H1 (cell line): ENCODE measurements at regions not wholly inside any gene's neighbourhood (a gene's known extent, or its start where the extent isn't known, plus 50 kb on each side); places are given as distances from the start of the nearest gene placed in this dataset.

Source experiments
- CHD2 ChIP-seq: IDR thresholded peaks from 2 replicates; pipeline ENCODE4 v1.6.1; 2012; ENCODE audit warnings: low read length, improper control_type of control experiment
- CTCF ChIP-seq, 3 experiments: IDR thresholded peaks; 1 replicate in 2 of 3; 2 replicates in 1 of 3; pipeline versions ENCODE4 v1.5.1 to v1.6.1; 2011; ENCODE audit warnings: low read length in 3 of 3, mild to moderate bottlenecking in 3 of 3, inconsistent platforms in 2 of 3, low read depth in 1 of 3, moderate library complexity in 1 of 3; ENCODE audit not compliant: insufficient read depth in 1 of 3; ENCODE audit errors: control extremely low read depth in 1 of 3
- POLR2A ChIP-seq, 2 experiments: IDR thresholded peaks; 1 replicate in 1 of 2; 2 replicates in 1 of 2; pipeline ENCODE4 v1.6.1; 2011; ENCODE audit warnings: low read depth in 2 of 2, low read length in 2 of 2, mild to moderate bottlenecking in 2 of 2; ENCODE audit errors: control extremely low read depth in 1 of 2
- TEAD4 ChIP-seq: IDR thresholded peaks from 2 replicates; pipeline ENCODE4 v1.6.1; 2012; ENCODE audit warnings: low read depth, low read length, inconsistent platforms, mixed read lengths
- USF2 ChIP-seq: IDR thresholded peaks from 2 replicates; pipeline ENCODE4 v1.6.1; 2011; ENCODE audit warnings: low read length, improper control_type of control experiment

GRCh38 chr5:34555699-34556508, 100.2 kb upstream of the RAI14 start:
- TF ChIP-seq CTCF (IDR thresholded peaks at IDR 0.05; ENCODE audit: control extremely low read depth in 1 of 3, insufficient read depth in 1 of 3, low read depth in 1 of 3, low read length in 3 of 3) (no peak), POLR2A (IDR thresholded peaks at IDR 0.05; ENCODE audit: control extremely low read depth in 1 of 2, low read depth in 2 of 2, low read length in 2 of 2) (no peak), TEAD4 (no peak), USF2 (no peak), CHD2 (no peak)
